Fibroblast of peridontal ligament (primary cell): ENCODE measurements at regions not wholly inside any gene's neighbourhood (a gene's known extent, or its start where the extent isn't known, plus 50 kb on each side); places are given as distances from the start of the nearest gene placed in this dataset.

Experiments
- DNase-seq: peaks from one replicate; pipeline ENCODE4 v3.0.0-alpha.2; 2010; ENCODE audit errors: extremely low read depth

- no peak for DNase-seq
Measured at GRCh38 chr6:91654357-91654756, 1067.5 kb upstream of the MAP3K7 start.

GRCh38 chr6:91653895-91654294 lies 1067.0 kb upstream of the MAP3K7 start:
- no peak for DNase-seq

GRCh38 chr6:91653076-91653723 lies 1066.3 kb upstream of the MAP3K7 start:
- no peak for DNase-seq

- no peak for DNase-seq
Measured at GRCh38 chr6:91646649-91647048, 1059.8 kb upstream of the MAP3K7 start.

- DNase-seq = no peak
Measured at GRCh38 chr6:91645811-91646210, 1058.9 kb upstream of the MAP3K7 start.

- no peak for DNase-seq
Measured at GRCh38 chr6:91637217-91637616, 1050.3 kb upstream of the MAP3K7 start.

- DNase-seq = no peak
Measured at GRCh38 chr6:91634791-91635190, 1047.9 kb upstream of the MAP3K7 start.

GRCh38 chr6:91633374-91634111 lies 1046.7 kb upstream of the MAP3K7 start:
- DNase-seq = no peak

GRCh38 chr6:91632308-91632707 lies 1045.4 kb upstream of the MAP3K7 start:
- DNase-seq = no peak

GRCh38 chr6:91631227-91631626 lies 1044.4 kb upstream of the MAP3K7 start:
- no peak for DNase-seq

GRCh38 chr6:91626911-91627310 lies 1040.0 kb upstream of the MAP3K7 start:
- DNase-seq = no peak

GRCh38 chr6:91613481-91613880 lies 1026.6 kb upstream of the MAP3K7 start:
- DNase-seq = no peak

- DNase-seq = no peak
Measured at GRCh38 chr6:91611190-91611589, 1024.3 kb upstream of the MAP3K7 start.

- DNase-seq = no peak
Measured at GRCh38 chr6:91608428-91608827, 1021.6 kb upstream of the MAP3K7 start.

- DNase-seq = no peak
Measured at GRCh38 chr6:91606148-91606901, 1019.5 kb upstream of the MAP3K7 start.

- no peak for DNase-seq
Measured at GRCh38 chr6:91600561-91600960, 1013.7 kb upstream of the MAP3K7 start.

GRCh38 chr6:91590191-91590590 lies 1003.3 kb upstream of the MAP3K7 start:
- DNase-seq = no peak

GRCh38 chr6:91580635-91581034 lies 993.8 kb upstream of the MAP3K7 start:
- no peak for DNase-seq

GRCh38 chr6:91575032-91575431 lies 988.2 kb upstream of the MAP3K7 start:
- DNase-seq = no peak

- DNase-seq = no peak
Measured at GRCh38 chr6:91573826-91574416, 987.0 kb upstream of the MAP3K7 start.

- no peak for DNase-seq
Measured at GRCh38 chr6:91572878-91573277, 986.0 kb upstream of the MAP3K7 start.

GRCh38 chr6:91569071-91569470 lies 982.2 kb upstream of the MAP3K7 start:
- no peak for DNase-seq
